GM18526 (cell line): ENCODE measurements at regions not wholly inside any gene's neighbourhood (a gene's known extent, or its start where the extent isn't known, plus 50 kb on each side); places are given as distances from the start of the nearest gene placed in this dataset.

Source experiments
- POLR2A ChIP-seq: IDR thresholded peaks from 3 replicates; pipeline ENCODE4 v1.6.1; 2011; ENCODE audit not compliant: insufficient read length; ENCODE audit errors: extremely low read depth

GRCh38 chr4:13722649-13723048 is 95.1 kb upstream of the BOD1L1 start:
- TF ChIP-seq POLR2A = no peak

- TF ChIP-seq POLR2A = no peak
Observed at GRCh38 chr4:13728761-13729160, 101.2 kb upstream of the BOD1L1 start.

GRCh38 chr4:13731019-13731418 is 103.5 kb upstream of the BOD1L1 start:
- TF ChIP-seq POLR2A = no peak

- no peak for TF ChIP-seq POLR2A
Observed at GRCh38 chr4:13733817-13734216, 106.3 kb upstream of the BOD1L1 start.

- TF ChIP-seq POLR2A = no peak
Observed at GRCh38 chr4:13750594-13750993, 123.1 kb upstream of the BOD1L1 start.

- TF ChIP-seq POLR2A = no peak
Observed at GRCh38 chr4:13762130-13762529, 134.6 kb upstream of the BOD1L1 start.

- TF ChIP-seq POLR2A = no peak
Observed at GRCh38 chr4:13763707-13764106, 136.2 kb upstream of the BOD1L1 start.

GRCh38 chr4:13765539-13765938 is 138.0 kb upstream of the BOD1L1 start:
- TF ChIP-seq POLR2A = no peak

GRCh38 chr4:13766761-13767540 is 139.4 kb upstream of the BOD1L1 start:
- TF ChIP-seq POLR2A = no peak

- TF ChIP-seq POLR2A = no peak
Observed at GRCh38 chr4:13777341-13777740, 149.8 kb upstream of the BOD1L1 start.

- no peak for TF ChIP-seq POLR2A
Observed at GRCh38 chr4:13778367-13778766, 150.8 kb upstream of the BOD1L1 start.

- no peak for TF ChIP-seq POLR2A
Observed at GRCh38 chr4:13782231-13782630, 154.7 kb upstream of the BOD1L1 start.

- no peak for TF ChIP-seq POLR2A
Observed at GRCh38 chr4:13783800-13784411, 156.4 kb upstream of the BOD1L1 start.

GRCh38 chr4:13793020-13793710 is 165.6 kb upstream of the BOD1L1 start:
- no peak for TF ChIP-seq POLR2A

GRCh38 chr4:13794819-13795565 is 167.5 kb upstream of the BOD1L1 start:
- TF ChIP-seq POLR2A = no peak
